ENCODE measurements at regions not wholly inside any gene's neighbourhood (a gene's known extent, or its start where the extent isn't known, plus 50 kb on each side); places are given as distances from the start of the nearest gene placed in this dataset.

GRCh38 chr6:94462231-94462630, 1042.9 kb upstream of the EPHA7 start:
- TF ChIP-seq FOXK2 (IDR thresholded peaks at IDR 0.05) (no peak), HDGF (IDR thresholded peaks at IDR 0.05; ENCODE audit: borderline replicate concordance) (no peak), ZNF384 (IDR thresholded peaks at IDR 0.05) (no peak), NFRKB (IDR thresholded peaks at IDR 0.05) (no peak), L3MBTL2 (conservative IDR thresholded peaks at IDR 0.05) (no peak), PKNOX1 (IDR thresholded peaks at IDR 0.05) (no peak), BHLHE40 (IDR thresholded peaks at IDR 0.05; ENCODE audit: borderline replicate concordance) (no peak), SUZ12 (IDR thresholded peaks at IDR 0.05) (no peak), FOXA1 (IDR thresholded peaks at IDR 0.05) (no peak), ELF4 (IDR thresholded peaks at IDR 0.05) (no peak), FOXM1 (IDR thresholded peaks at IDR 0.05; ENCODE audit: borderline replicate concordance) (no peak)
